Activated CD4-positive, alpha-beta memory T cell treated with anti-CD3 and anti-CD28 coated beads, Interleukin-2, amount 10 ng/mL, durations not matched to agents 7 days and 5 days (primary cell): ENCODE measurements at regions not wholly inside any gene's neighbourhood (a gene's known extent, or its start where the extent isn't known, plus 50 kb on each side); places are given as distances from the start of the nearest gene placed in this dataset.
"Not testable (repeated sequence)": the region's sequence is repeated elsewhere in the genome, so short reads cannot be mapped to it uniquely, and the experiment has no call there.

ENCODE experiments used
- CTCF ChIA-PET: fragments of 350-600 bp; sonication (Branson Sonifier 250); formaldehyde crosslinking; loops from one replicate; lab custom pipeline; 2021; ENCODE audit warnings: antibody characterized with exemption, inconsistent platforms; lab: Charles Lee
- POLR2A ChIA-PET: fragments of 350-600 bp; sonication (Branson Sonifier 250); formaldehyde crosslinking; loops from one replicate; lab custom pipeline; 2021; ENCODE audit warnings: antibody characterized with exemption; lab: Charles Lee
- DNase-seq: peaks from one replicate; pipeline ENCODE4 v3.0.0-alpha.2; 2020
- H3K27ac Mint-ChIP-seq: one replicate; pipeline ENCODE4 v1.8.0; 2021; ENCODE audit warnings: mild to moderate bottlenecking, mixed read lengths
- H3K27me3 Mint-ChIP-seq: one replicate; pipeline ENCODE4 v1.8.0; 2021; ENCODE audit warnings: mixed read lengths
- H3K36me3 Mint-ChIP-seq: one replicate; pipeline ENCODE4 v1.8.0; 2021; ENCODE audit warnings: low read depth, mixed read lengths
- H3K4me1 Mint-ChIP-seq: one replicate; pipeline ENCODE4 v1.8.0; 2021; ENCODE audit warnings: mixed read lengths
- H3K4me3 Mint-ChIP-seq: one replicate; pipeline ENCODE4 v1.8.0; 2021; ENCODE audit warnings: mild to moderate bottlenecking, mixed read lengths
- H3K9me3 Mint-ChIP-seq: one replicate; pipeline ENCODE4 v1.8.0; 2021; ENCODE audit warnings: mixed read lengths

- H3K36me3 Mint-ChIP-seq, DNase-seq, H3K27ac Mint-ChIP-seq, CTCF ChIA-PET, H3K4me1 Mint-ChIP-seq, H3K9me3 Mint-ChIP-seq, H3K4me3 Mint-ChIP-seq, POLR2A ChIA-PET: not testable (repeated sequence)
- H3K27me3 Mint-ChIP-seq = peaks cover 47% of the 10 kb centered on the region
These were observed 122.4 kb upstream of the CD82 start for GRCh38 chr11:44442893-44443673.

DNA sequence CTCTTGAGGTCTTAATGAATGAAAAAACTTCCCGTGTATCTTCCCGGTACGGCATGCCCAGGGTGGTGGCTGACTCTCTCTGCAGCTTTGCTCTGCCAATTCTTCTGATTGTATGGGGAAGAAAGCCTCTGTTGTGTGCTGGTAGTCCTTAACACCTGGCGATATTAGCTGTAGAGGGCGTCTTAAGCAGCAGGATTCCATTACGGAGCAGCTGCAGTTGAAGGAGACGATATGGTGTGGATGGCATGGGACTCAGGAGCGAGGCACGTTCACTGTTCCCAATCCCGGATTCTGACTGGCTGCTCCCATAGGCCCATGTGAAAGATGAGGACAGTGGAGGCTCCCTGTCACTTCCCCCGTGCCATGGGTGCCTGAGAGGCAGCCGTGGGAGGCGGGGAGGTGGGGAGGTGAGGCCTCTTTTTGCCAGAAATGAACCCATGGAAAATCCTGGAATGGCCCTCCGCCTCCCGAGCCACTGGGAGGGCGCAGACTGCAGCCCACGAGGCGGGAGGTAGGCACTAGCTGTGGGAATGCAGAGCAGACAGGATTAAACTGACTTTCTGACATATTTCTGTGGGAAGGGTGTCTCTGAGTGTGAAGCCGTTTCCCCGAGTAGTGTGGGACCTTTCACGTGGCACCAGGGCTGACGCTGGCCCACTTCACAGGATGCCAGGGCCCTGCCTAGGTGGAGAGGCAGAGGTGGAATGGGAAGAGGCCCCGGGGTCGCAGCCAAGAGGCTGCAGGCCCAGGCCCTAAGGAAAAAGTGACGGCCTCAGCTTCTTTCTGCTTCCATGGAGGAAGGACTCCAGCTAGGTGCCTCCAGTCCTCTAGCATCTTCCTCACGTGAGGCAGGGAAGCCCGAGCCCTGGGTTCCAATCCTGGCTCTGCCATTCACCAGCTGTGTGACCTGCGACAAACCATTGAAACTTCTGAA, 121.4 kb upstream of the CD82 start:
- DNase-seq = no peak
- CTCF ChIA-PET = no interaction called here
- Mint-ChIP-seq H3K4me1 (no peaks in the 10 kb centered on the region), H3K4me3 (no peak overlapping the region), H3K27ac (no peak overlapping the region), H3K27me3 (peaks cover 38% of the 10 kb centered on the region), H3K36me3 (no peaks in the 10 kb centered on the region), H3K9me3 (peaks cover 2% of the 10 kb centered on the region)
- POLR2A ChIA-PET = no interaction called here

GRCh38 chr11:44444770-44445321, 120.6 kb upstream of the CD82 start:
- no peak overlapping the region for H3K4me3 Mint-ChIP-seq
- ChIA-PET CTCF (no interaction called here), POLR2A (no interaction called here)
- no peaks in the 10 kb centered on the region for H3K36me3 Mint-ChIP-seq
- H3K4me1 Mint-ChIP-seq = no peaks in the 10 kb centered on the region
- peaks cover 31% of the 10 kb centered on the region for H3K27me3 Mint-ChIP-seq
- H3K9me3 Mint-ChIP-seq = peaks cover 2% of the 10 kb centered on the region
- no peak for DNase-seq
- no peak overlapping the region for H3K27ac Mint-ChIP-seq

GRCh38 chr11:44445500-44446365, 119.7 kb upstream of the CD82 start:
- H3K27me3 Mint-ChIP-seq = peaks cover 22% of the 10 kb centered on the region
- no peaks in the 10 kb centered on the region for H3K36me3 Mint-ChIP-seq
- POLR2A ChIA-PET = no interaction called here
- no peak overlapping the region for H3K27ac Mint-ChIP-seq
- CTCF ChIA-PET = no interaction called here
- H3K4me3 Mint-ChIP-seq = no peak overlapping the region
- H3K4me1 Mint-ChIP-seq = no peaks in the 10 kb centered on the region
- peaks cover 2% of the 10 kb centered on the region for H3K9me3 Mint-ChIP-seq
- DNase-seq = no peak

- peaks cover 2% of the 10 kb centered on the region for H3K9me3 Mint-ChIP-seq
- H3K36me3 Mint-ChIP-seq = no peaks in the 10 kb centered on the region
- no peak overlapping the region for H3K27ac Mint-ChIP-seq
- CTCF ChIA-PET = no interaction called here
- POLR2A ChIA-PET = no interaction called here
- no peak for DNase-seq
- H3K4me1 Mint-ChIP-seq = no peaks in the 10 kb centered on the region
- peaks cover 15% of the 10 kb centered on the region for H3K27me3 Mint-ChIP-seq
- no peak overlapping the region for H3K4me3 Mint-ChIP-seq
These were observed 119.1 kb upstream of the CD82 start for GRCh38 chr11:44446366-44446762.

- ChIA-PET CTCF (interaction anchor here (0.5 kb wide), 1 partner anchor 155 kb away, joined by 3 read pairs; no protein-coding TSS in a partner anchor), POLR2A (no interaction called here)
- Mint-ChIP-seq H3K4me3 (no peak overlapping the region), H3K36me3 (no peaks in the 10 kb centered on the region), H3K9me3 (peaks cover 2% of the 10 kb centered on the region), H3K4me1 (no peaks in the 10 kb centered on the region), H3K27me3 (peaks cover 12% of the 10 kb centered on the region), H3K27ac (no peak overlapping the region)
- no peak for DNase-seq
These were observed 118.3 kb upstream of the CD82 start for GRCh38 chr11:44446996-44447771.

DNA sequence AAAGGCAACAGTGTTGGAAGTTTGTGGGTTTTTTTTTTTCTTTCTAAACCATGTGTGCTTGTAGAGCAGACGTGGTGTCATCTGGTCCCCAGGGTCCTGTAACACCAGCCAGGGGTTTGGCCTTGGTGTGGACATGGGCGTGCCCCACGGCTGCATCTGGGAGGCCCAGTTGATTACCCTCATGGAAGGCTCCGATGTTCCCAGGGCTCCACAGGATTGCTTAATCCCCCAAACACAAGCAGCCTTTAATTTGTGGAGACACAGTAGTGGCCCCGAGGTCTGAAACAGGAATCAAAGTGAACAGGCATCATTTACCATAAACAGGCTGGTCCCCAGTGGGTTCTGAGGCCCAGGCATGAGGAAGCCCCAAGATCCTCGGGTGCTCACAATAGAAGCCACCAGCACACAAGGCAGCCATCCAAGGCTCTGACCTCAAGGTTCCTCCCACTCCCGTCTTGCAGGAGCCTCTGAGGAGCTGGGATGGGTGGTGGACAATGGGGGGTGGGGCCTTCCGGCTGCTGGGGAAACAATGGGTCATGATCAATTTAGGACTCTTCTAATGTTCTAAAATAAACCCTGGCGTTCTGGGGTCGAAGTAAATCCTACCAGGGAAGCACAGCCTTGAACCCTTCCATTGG, 115.0 kb upstream of the CD82 start:
- no peak for DNase-seq
- H3K36me3 Mint-ChIP-seq = no peaks in the 10 kb centered on the region
- H3K4me3 Mint-ChIP-seq = no peak overlapping the region
- no peaks in the 10 kb centered on the region for H3K9me3 Mint-ChIP-seq
- peaks cover 6% of the 10 kb centered on the region for H3K27me3 Mint-ChIP-seq
- H3K27ac Mint-ChIP-seq = no peak overlapping the region
- H3K4me1 Mint-ChIP-seq = no peaks in the 10 kb centered on the region
- ChIA-PET POLR2A (no interaction called here), CTCF (interaction anchor here (0.7 kb wide), 1 partner anchor 74 kb away, joined by 4 read pairs; no protein-coding TSS in a partner anchor)

- H3K27me3 Mint-ChIP-seq = peaks cover 4% of the 10 kb centered on the region
- H3K27ac Mint-ChIP-seq = no peak overlapping the region
- H3K4me3 Mint-ChIP-seq = no peak overlapping the region
- no peak for DNase-seq
- POLR2A ChIA-PET = no interaction called here
- no peaks in the 10 kb centered on the region for H3K36me3 Mint-ChIP-seq
- CTCF ChIA-PET = no interaction called here
- no peaks in the 10 kb centered on the region for H3K9me3 Mint-ChIP-seq
- H3K4me1 Mint-ChIP-seq = no peaks in the 10 kb centered on the region
These were observed 113.8 kb upstream of the CD82 start for GRCh38 chr11:44451706-44452105.

DNA sequence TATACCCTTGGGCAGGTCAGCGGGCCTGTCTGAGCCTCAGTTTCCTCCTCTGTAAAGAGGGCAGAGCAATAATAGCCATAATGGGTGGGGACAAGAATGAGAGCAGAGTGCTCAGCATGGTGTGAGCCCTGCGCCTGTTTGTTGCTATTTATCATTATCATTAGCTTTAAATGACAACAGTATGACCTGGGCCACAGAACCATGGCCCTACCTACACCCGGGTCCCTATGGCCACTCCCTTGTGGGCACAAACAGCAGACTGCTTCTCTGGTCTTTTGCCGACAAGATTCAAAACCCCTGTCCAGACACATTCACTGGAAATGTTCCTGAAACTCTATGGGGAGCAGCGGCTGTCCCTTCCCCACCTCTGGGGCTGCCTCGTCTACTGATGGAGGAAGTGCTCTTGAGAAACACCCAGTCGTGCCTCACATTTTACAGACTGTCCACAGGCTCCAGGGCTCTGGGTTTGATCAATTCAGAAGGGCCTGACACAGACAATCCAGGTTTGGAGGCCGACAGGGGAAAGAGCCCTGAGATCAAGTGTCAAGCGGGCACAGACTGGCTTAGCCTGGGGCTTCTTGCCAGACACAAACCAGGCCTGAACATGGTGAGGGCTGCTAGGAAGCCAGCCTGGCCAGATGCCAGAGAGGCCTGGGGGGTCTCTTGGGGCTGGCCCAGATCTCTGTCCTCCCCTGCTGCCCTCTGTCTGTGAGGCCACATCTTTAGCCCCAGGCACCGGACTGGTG, 112.5 kb upstream of the CD82 start:
- no peaks in the 10 kb centered on the region for H3K4me1 Mint-ChIP-seq
- ChIA-PET CTCF (no interaction called here), POLR2A (no interaction called here)
- no peak for DNase-seq
- no peaks in the 10 kb centered on the region for H3K36me3 Mint-ChIP-seq
- H3K27ac Mint-ChIP-seq = no peak overlapping the region
- peaks cover 2% of the 10 kb centered on the region for H3K27me3 Mint-ChIP-seq
- no peaks in the 10 kb centered on the region for H3K9me3 Mint-ChIP-seq
- no peak overlapping the region for H3K4me3 Mint-ChIP-seq

- no peaks in the 10 kb centered on the region for H3K27me3 Mint-ChIP-seq
- ChIA-PET POLR2A (no interaction called here), CTCF (no interaction called here)
- H3K27ac Mint-ChIP-seq = no peak overlapping the region
- no peaks in the 10 kb centered on the region for H3K4me1 Mint-ChIP-seq
- no peak for DNase-seq
- no peak overlapping the region for H3K4me3 Mint-ChIP-seq
- no peaks in the 10 kb centered on the region for H3K9me3 Mint-ChIP-seq
- H3K36me3 Mint-ChIP-seq = no peaks in the 10 kb centered on the region
These were observed 111.6 kb upstream of the CD82 start for GRCh38 chr11:44453871-44454270.

- no peak overlapping the region for H3K27ac Mint-ChIP-seq
- POLR2A ChIA-PET = no interaction called here
- no peaks in the 10 kb centered on the region for H3K9me3 Mint-ChIP-seq
- no peak overlapping the region for H3K4me3 Mint-ChIP-seq
- no peaks in the 10 kb centered on the region for H3K4me1 Mint-ChIP-seq
- no peaks in the 10 kb centered on the region for H3K27me3 Mint-ChIP-seq
- CTCF ChIA-PET = no interaction called here
- H3K36me3 Mint-ChIP-seq = no peaks in the 10 kb centered on the region
- DNase-seq = no peak
These were observed 110.8 kb upstream of the CD82 start for GRCh38 chr11:44454666-44455065.
